ENCODE measurements at regions not wholly inside any gene's neighbourhood (a gene's known extent, or its start where the extent isn't known, plus 50 kb on each side); places are given as distances from the start of the nearest gene placed in this dataset.

GRCh38 chr9:121569266-121569648 is 69.6 kb upstream of the GGTA1 start:
- DNase-seq = no peak

DNA sequence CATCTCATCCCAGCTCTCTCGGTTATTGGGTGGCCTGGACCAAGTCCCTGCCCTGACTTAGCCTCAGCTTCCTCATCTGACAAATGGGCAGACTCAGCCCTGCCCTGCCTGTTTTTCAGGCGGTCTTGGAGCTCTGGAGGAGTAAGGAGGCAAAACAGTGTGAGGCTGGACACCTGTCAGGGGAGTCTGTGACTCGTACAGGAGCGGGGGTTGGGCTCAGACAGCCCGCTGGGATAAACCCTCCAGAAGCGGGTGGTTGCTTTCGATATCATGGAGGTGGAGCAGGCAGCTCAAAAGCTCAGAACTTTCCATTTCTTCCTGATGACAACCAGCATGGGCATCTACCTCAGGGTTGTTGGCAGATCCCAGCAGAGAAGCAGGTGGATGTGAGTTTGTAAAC is 72.9 kb upstream of the GGTA1 start:
- no peak for DNase-seq

DNA sequence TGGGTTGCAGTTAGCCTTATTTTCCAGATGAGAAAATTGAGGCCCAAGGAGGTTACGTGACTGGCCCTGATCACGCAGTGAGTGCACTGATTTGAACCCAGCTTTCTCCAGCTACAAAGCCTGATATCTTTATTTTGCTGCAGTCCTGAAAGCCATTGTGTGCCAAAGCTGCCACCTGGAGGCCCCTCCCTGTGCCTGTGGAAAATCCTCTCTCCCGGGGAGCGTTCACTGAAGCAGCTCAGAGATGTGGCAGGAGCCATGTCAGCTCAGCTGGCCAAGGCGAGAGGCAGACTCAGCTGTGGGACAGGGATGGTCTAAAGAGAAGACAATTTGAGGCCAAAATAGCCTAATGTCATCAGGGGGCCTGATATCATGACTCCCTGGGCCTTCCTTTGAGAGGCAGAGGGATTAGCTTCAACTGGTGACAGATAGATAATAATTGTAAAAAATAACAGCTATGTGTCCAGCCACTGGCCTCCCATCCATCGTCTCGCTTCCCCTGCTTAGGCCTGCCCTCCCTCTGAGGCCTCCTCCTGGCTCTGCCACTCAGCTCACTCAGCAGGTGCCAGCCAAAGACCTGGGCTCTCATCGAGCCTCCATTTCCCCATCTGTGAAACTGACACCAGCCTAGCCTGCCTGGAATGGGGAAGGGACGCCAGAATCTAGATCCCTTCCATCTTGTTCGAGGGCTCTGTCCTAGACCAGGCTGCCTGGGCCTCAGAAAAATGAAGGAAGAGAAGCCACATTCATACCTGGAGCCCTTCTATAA is 74.3 kb upstream of the GGTA1 start:
- no peak for DNase-seq

DNA sequence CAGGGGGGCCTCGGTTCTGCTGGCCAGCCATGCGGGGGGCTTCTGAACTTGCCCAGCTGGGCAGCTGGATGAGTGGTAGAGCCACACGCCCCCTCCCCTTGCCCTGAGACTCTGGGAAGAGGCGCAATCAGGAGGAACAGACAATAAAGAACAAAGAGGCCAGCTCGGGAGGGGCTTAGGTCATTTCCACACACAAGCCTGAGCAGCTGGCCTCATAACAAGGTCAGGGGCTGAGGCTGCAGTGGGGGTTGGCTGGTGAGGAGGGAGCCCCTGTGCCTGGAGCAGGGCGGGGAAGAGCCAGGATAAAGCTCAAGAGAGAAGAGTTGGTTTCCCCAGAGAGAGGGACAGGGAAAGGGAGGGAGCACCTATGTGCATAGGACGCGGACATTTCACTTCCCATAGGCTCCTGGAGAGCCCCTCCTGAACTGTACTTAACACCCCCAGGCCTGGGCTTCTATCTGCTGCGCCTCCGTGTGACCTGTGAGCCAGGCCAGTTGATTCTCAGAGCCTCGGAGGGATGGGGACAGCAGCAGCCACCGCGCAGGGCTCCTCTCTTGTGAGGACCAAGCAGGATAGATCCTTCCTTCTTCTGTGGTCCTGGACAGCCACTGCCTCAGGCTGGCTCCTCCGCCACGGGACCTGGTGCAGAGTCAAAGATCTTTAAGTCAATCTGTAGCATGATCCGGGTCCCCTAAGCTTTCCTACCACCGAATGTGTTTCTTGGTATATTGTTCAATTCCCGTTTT is 75.3 kb upstream of the GGTA1 start:
- DNase-seq = no peak

GRCh38 chr9:121576281-121577075 is 75.0 kb upstream of the DAB2IP start:
- DNase-seq = no peak

DNA sequence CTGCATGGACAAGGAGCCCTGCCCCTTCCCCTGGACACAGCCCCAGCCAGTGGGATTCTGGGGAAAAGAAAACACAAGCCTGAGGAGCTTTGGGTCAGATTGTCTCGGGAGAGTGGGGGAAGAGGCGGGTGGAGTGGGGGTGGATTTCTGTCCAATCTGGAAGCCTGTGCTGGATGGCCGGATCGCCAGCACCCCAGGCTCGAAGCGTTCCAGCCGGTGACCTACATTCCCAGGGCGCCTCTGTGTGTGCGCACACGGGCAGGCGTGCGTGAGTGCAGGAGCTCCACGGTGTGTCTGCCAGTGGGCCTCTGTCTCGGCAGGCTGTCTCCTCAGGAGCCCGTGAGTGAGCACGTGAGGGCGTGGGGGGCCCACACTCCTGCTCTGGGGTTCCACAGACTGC is 74.3 kb upstream of the DAB2IP start:
- DNase-seq = no peak

- DNase-seq = no peak
Measured at GRCh38 chr9:121577572-121577971, 73.9 kb upstream of the DAB2IP start.

GRCh38 chr9:121581786-121582600 is 69.4 kb upstream of the DAB2IP start:
- no peak for DNase-seq

DNA sequence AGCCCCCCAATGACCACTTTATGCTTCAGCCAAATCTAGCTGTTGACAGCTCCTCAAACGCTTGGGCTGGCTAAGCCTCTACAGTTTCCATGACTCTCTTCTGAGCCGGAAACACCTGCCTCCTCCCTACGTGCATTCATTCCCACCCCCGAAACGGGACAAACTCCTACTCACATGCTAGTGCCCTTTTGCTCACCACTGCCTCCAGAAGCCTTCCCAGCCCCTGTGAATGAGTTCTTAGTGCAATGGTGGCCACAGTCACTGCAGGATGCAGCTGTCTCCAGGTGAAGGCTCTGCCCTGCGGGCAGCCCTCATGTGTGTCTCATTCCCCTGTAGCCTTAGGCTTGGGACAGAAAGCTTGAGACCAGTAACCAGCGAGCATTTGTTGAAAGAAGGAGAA is 68.8 kb upstream of the DAB2IP start:
- DNase-seq = no peak

GRCh38 chr9:121584421-121584820 is 67.0 kb upstream of the DAB2IP start:
- DNase-seq = no peak

- DNase-seq = no peak
Measured at GRCh38 chr9:121587863-121588262, 63.6 kb upstream of the DAB2IP start.

DNA sequence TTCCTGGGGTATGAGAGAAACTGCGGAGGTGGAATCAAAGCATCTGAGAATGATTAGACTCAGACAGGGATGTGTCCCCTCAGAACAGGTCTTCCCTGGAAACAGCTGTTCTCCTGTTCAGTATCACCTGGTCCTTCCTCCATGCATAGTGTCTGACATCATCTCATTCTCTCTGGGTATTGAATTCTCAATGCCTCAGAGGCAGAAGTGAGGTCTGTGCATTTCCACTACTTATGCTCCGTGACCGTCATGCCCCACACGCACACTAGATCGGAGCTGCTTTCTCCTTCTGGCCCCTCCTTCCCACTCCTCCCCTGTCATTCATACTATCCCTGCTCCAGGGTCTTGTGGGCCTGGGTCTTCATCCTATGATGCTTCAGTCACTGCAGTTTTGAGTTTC is 61.4 kb upstream of the DAB2IP start:
- no peak for DNase-seq

GRCh38 chr9:121592265-121592664 is 59.2 kb upstream of the DAB2IP start:
- DNase-seq = no peak

GRCh38 chr9:121593066-121593465 is 58.4 kb upstream of the DAB2IP start:
- DNase-seq = no peak

DNA sequence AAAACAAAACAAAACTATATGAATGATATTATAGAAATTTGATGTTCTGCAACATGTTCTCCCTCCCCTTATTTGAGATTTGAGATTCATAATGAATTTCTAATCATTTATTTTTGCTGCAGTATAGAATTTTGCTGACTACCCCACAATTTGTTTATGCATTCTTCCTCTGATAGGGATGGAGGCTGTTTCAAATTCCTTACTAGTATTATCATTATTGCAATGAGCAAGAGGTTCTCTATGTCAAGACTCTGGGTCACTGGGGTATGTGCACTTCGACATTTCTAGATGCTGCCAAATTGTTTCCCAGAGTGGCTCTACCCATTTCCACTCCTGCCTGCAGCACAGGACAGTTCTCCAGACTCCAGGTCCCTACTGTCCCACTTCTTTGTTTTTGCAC is 54.9 kb upstream of the DAB2IP start:
- no peak for DNase-seq

DNA sequence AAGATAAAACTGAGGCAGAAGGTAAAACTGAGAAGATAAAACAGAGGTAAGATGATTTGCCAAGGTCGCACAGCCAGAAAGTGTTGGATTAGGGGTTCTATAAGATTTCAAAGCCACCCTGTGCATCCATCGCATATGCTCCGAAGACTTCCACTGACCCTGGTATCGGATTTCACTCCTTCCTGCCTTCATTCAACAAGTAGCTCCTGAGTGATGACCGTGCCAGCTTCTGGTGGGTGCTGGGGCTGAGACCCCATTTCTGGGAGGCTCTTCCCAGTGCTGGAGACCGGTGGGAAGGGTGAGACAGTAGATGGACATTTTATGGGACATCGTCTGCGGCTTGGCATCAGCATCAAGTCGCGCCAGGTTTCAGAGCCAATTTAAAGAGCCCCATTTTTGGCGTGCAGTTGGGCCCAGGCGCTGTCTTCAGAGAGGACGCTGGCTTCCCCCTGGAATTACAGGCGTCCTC is 53.7 kb upstream of the DAB2IP start:
- no peak for DNase-seq

- no peak for DNase-seq
Measured at GRCh38 chr9:121598167-121598964, 53.1 kb upstream of the DAB2IP start.

DNA sequence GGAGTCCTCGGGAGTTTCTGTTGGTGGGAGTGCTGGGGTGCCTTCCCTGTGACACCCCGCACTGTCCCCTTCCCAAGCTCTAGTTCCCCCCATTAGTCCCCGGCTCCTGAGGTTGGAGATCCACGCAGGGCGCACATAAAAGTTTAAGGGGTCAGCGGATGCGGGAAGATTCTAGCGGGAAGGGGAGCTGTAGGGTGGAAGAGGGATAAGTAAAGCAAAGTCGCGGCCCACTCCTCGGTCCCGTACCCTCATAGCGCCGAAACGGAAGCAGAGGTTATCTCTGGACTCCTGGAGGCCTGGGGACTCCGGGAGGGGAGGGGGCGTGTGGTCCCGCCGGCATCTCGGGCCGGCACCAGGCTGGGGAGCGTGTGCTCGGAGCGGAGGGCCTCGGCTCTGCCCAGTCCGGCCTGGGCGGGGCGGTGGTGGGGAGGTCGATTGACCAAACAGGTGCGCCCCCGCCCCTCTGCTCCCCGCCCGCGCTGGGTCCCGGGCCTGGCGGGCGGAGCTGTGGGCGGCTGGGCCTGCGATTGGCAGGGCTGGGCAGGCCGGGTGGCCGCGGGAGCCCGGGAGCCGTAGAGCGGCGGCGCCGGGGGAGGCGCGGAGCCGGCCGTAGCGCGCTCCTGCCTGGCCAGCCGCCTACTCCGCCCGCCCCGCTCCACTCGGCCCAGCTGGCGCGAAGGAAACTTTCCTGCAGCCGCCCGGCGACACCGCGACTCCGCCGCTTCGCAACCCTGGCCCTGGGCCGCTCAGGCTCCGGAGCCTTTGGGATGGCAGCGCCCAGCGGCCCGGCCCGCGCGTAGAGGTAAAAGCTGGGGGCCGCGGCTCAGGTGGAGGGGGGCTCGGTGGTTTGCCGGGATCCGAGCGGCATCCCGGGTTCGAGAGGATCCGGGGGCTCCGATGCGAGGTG is 52.2 kb upstream of the DAB2IP start:
- no peak for DNase-seq

DNA sequence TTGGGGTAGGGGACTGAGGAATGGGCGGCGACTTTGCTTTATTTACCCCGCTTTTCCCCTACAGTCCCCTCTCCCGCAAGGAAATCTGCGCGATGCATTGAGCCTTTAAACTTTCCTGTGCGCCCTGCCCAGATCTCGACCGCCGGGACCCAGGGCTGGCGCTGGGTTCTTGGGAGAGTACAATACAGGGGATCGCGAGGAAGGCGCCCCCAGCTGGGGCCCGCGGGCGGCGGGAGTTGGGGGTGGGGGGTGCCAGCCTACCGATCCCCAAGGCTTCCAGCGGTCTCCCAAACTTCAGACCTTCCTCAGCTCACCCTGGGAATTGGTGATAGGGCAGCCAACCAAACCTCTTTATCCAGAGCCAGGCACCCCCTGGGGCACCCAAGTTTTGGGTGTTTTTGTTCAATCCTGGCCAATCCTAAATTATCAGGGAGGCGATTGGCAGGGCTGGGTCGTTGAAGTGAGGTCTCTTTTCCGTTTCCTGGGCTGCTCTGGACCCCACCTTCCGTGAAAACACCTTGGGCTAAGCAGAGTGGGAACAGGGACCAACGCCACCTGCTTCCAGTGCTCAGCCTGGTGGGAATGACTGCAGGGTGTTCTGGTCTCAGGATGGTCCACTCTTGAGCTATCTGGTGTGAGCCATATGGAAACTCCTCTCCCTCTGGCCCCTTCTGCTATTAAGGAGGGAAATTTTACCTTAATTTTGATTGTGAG is 51.4 kb upstream of the DAB2IP start:
- DNase-seq = no peak

DNA sequence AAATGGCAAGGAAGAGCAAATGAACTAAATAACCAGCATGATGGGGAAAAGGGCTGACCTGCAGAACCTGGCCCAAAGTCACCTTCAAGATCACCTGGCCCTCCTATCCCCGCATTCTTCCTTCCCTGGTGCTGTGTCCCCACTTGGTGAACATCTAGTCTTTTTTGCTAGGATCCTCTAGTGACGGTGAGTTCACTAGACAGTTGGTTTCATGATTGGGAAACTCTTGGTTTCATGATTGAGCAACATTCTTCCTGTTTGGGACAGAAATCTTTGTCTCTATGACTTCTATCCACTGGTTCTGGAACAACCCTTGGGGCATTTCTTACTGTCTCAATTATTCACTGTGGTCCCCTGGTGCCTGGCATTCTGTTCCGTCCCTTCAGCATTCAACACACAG is 50.2 kb upstream of the DAB2IP start:
- peak; percentile 16 for DNase-seq
